Ishikawa (cell line): ENCODE measurements at regions not wholly inside any gene's neighbourhood (a gene's known extent, or its start where the extent isn't known, plus 50 kb on each side); places are given as distances from the start of the nearest gene placed in this dataset.

Experiments used
- CEBPB ChIP-seq: IDR thresholded peaks from 2 replicates; pipeline ENCODE4 v1.6.1; 2012
- EGR1 ChIP-seq: IDR thresholded peaks from 2 replicates; pipeline ENCODE4 v1.6.1; 2012
- EP300 ChIP-seq: IDR thresholded peaks from 2 replicates; pipeline ENCODE4 v1.6.1; 2012; ENCODE audit warnings: borderline replicate concordance
- NFIC ChIP-seq: IDR thresholded peaks from 2 replicates; pipeline ENCODE4 v1.6.1; 2012
- TAF1 ChIP-seq: IDR thresholded peaks from 2 replicates; pipeline ENCODE4 v1.6.1; 2012; ENCODE audit warnings: low read depth, mild to moderate bottlenecking
- TCF12 ChIP-seq: IDR thresholded peaks from 2 replicates; pipeline ENCODE4 v1.6.1; 2012; ENCODE audit warnings: low read depth
- TEAD4 ChIP-seq: IDR thresholded peaks from 2 replicates; pipeline ENCODE4 v1.6.1; 2012
- TF ChIP-seq, protein P1 (sequence below): IDR thresholded peaks from 2 replicates; pipeline ENCODE4 v1.6.1; 2012; ENCODE audit warnings: low read depth, mild to moderate bottlenecking
- TF ChIP-seq, protein P2 (sequence below): IDR thresholded peaks from 2 replicates; pipeline ENCODE4 v1.6.1; 2012
- TF ChIP-seq, protein P3 (sequence below): IDR thresholded peaks from 2 replicates; pipeline ENCODE4 v1.6.1; 2012

DNA sequence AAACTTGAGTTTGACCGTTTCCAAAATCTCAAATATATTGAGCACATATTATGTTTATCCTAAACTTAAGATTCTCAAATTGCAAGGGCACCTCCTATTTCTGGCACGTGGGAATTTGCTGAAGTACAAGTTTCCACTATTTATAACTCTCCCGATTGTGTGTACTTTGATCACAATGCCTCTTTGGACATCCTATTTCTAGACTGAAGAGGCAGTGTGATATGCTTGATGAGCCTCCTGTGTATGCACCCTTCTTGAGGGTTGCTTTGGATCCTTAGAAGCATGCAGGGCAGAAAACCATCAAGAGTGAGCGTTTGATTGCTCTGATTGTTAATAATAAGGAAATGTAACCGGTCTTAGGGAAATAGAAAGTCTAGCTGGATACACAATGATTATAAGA, 218.9 kb upstream of the RBM19 start:
- TF ChIP-seq, protein P1, sequence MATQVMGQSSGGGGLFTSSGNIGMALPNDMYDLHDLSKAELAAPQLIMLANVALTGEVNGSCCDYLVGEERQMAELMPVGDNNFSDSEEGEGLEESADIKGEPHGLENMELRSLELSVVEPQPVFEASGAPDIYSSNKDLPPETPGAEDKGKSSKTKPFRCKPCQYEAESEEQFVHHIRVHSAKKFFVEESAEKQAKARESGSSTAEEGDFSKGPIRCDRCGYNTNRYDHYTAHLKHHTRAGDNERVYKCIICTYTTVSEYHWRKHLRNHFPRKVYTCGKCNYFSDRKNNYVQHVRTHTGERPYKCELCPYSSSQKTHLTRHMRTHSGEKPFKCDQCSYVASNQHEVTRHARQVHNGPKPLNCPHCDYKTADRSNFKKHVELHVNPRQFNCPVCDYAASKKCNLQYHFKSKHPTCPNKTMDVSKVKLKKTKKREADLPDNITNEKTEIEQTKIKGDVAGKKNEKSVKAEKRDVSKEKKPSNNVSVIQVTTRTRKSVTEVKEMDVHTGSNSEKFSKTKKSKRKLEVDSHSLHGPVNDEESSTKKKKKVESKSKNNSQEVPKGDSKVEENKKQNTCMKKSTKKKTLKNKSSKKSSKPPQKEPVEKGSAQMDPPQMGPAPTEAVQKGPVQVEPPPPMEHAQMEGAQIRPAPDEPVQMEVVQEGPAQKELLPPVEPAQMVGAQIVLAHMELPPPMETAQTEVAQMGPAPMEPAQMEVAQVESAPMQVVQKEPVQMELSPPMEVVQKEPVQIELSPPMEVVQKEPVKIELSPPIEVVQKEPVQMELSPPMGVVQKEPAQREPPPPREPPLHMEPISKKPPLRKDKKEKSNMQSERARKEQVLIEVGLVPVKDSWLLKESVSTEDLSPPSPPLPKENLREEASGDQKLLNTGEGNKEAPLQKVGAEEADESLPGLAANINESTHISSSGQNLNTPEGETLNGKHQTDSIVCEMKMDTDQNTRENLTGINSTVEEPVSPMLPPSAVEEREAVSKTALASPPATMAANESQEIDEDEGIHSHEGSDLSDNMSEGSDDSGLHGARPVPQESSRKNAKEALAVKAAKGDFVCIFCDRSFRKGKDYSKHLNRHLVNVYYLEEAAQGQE = no peak
- TF ChIP-seq, protein P2, sequence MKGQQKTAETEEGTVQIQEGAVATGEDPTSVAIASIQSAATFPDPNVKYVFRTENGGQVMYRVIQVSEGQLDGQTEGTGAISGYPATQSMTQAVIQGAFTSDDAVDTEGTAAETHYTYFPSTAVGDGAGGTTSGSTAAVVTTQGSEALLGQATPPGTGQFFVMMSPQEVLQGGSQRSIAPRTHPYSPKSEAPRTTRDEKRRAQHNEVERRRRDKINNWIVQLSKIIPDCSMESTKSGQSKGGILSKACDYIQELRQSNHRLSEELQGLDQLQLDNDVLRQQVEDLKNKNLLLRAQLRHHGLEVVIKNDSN = no peak
- no peak for TF ChIP-seq TEAD4
- no peak for TF ChIP-seq TAF1
- no peak for TF ChIP-seq EP300
- TF ChIP-seq, protein P3, sequence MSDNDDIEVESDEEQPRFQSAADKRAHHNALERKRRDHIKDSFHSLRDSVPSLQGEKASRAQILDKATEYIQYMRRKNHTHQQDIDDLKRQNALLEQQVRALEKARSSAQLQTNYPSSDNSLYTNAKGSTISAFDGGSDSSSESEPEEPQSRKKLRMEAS = no peak
- TF ChIP-seq CEBPB = no peak
- TF ChIP-seq TCF12 = no peak
- no peak for TF ChIP-seq NFIC
- TF ChIP-seq EGR1 = no peak
